ENCODE measurements at regions not wholly inside any gene's neighbourhood (a gene's known extent, or its start where the extent isn't known, plus 50 kb on each side); places are given as distances from the start of the nearest gene placed in this dataset.

DNA sequence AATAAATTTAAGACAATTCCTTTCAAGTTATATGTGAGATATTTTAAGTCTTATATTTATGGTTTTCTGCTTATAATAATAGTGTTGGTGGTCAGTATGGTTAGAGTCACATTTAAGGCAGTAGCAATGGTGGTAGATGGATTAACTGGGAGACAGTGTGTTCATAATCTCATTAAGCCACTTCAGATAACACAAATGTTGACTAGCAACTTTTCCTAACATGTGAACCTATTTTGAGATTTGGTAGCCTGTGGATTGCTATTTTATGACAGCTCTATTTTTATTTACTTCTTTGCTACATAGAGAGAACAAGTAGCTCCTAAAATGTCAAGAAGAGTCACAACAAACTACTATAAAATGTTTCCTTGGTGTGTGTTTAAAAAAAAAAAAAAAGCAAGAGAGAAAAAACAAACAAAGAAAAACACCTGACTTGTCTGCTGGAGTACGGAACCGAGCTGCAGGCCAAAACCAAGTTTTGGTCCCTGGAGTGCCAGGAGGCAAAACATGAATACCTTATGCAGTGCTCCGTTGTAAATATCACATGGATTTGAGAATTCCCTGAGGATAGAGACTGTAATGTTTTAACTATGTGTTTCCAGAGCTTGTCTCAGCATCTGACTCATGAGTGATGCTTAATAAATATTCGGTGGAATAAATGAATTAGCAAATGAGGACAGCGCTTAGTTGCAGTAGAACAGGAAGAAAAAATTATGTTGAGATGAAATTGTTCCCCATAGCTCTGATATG is 457.1 kb upstream of the ROBO2 start:
- Histone ChIP-seq H3K27me3 (peaks cover 2% of the 10 kb centered on the region), H3K9me3 (ENCODE audit: low read depth) (no peaks in the 10 kb centered on the region), H3K4me3 (no peak overlapping the region), H3K27ac (no peak overlapping the region), H3K4me1 (ENCODE audit: low read depth) (peaks cover 7% of the 10 kb centered on the region), H3K36me3 (no peaks in the 10 kb centered on the region)
- DNase-seq (ENCODE audit: low read depth in 1 of 2, low spot score in 1 of 2) = no peak
- TF ChIP-seq, protein P1, sequence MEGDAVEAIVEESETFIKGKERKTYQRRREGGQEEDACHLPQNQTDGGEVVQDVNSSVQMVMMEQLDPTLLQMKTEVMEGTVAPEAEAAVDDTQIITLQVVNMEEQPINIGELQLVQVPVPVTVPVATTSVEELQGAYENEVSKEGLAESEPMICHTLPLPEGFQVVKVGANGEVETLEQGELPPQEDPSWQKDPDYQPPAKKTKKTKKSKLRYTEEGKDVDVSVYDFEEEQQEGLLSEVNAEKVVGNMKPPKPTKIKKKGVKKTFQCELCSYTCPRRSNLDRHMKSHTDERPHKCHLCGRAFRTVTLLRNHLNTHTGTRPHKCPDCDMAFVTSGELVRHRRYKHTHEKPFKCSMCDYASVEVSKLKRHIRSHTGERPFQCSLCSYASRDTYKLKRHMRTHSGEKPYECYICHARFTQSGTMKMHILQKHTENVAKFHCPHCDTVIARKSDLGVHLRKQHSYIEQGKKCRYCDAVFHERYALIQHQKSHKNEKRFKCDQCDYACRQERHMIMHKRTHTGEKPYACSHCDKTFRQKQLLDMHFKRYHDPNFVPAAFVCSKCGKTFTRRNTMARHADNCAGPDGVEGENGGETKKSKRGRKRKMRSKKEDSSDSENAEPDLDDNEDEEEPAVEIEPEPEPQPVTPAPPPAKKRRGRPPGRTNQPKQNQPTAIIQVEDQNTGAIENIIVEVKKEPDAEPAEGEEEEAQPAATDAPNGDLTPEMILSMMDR (IDR thresholded peaks at IDR 0.05; ENCODE audit: low read depth, low read length) = no peak

DNA sequence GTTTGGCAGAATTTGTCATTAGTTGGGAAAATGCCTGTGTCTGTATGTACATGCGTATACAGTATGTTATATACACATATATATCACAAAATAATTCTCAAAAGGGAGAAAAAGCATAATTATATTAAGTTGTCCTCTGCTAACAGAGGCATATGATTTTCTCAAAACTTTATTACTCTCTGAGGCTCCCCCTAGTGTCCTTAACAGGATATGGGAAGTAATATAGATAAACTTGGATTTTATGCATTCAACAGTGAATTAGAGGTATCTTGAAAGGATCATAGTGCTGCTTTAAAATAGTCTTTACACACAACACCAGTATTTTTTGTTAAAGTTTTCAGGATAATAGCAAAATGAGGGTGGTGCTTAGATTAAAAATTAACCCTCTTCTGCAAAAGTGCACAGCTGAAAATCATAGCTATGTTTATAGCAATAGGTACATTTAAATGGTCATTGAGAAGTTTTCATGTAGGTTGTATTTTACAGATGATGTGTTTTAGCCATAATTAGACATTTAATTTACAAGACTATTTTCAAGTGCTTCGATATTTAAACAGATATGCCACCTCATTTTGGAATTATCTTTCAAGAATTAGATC is 454.0 kb upstream of the ROBO2 start:
- Histone ChIP-seq H3K36me3 (no peaks in the 10 kb centered on the region), H3K4me3 (no peak overlapping the region), H3K27me3 (no peaks in the 10 kb centered on the region), H3K27ac (no peak overlapping the region), H3K9me3 (ENCODE audit: low read depth) (no peaks in the 10 kb centered on the region), H3K4me1 (ENCODE audit: low read depth) (peaks cover 7% of the 10 kb centered on the region)
- peak; percentile 0 to 39 for DNase-seq (ENCODE audit: low read depth in 1 of 2, low spot score in 1 of 2)
- TF ChIP-seq, protein P1 (IDR thresholded peaks at IDR 0.05; ENCODE audit: low read depth, low read length) = peak; percentile 45

DNA sequence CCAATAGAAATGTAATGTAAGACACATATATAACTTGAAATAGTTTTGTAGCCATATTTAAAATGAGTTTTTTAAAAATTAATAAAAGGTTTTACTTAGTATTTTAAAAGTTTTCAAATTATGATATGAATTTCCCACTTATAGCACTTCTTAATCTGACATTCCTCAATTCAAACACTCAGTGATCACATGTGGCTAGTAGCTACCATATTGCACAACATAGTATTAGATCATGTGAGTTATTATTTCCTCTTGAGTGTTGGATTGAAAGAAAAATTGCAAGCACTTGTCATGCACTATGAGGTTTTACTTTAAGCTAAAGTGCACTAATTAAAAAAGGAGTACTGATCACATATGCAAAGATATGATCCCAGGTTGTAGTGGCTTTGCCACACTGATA is 453.4 kb upstream of the ROBO2 start:
- Histone ChIP-seq H3K36me3 (no peaks in the 10 kb centered on the region), H3K4me1 (ENCODE audit: low read depth) (peaks cover 7% of the 10 kb centered on the region), H3K27ac (no peak overlapping the region), H3K9me3 (ENCODE audit: low read depth) (no peaks in the 10 kb centered on the region), H3K4me3 (no peak overlapping the region), H3K27me3 (no peaks in the 10 kb centered on the region)
- TF ChIP-seq, protein P1 (IDR thresholded peaks at IDR 0.05; ENCODE audit: low read depth, low read length) = no peak
- no peak for DNase-seq (ENCODE audit: low read depth in 1 of 2, low spot score in 1 of 2)

DNA sequence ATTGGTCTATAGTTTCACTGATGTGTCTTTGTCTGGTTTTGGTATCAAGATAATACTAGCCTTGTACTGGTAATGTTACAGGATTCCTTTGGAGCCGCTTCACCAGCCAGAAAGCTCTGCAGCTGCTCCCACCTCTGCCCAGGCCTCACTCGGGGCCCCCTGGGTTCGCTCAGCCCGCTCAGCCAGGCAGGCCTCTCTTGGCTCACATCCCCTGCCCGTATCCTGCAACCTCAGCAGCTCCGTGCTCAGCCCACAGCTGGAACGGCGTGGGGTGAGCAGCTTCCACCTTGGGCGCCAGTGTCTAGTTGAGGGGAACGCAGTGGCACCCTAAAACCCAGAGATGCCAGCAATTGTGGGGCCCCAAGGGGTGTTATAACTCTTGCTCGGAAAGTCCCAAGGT is 429.7 kb upstream of the ROBO2 start:
- Histone ChIP-seq H3K27ac (no peak overlapping the region), H3K27me3 (no peaks in the 10 kb centered on the region), H3K4me3 (no peak overlapping the region), H3K36me3 (no peaks in the 10 kb centered on the region), H3K9me3 (ENCODE audit: low read depth) (no peaks in the 10 kb centered on the region), H3K4me1 (ENCODE audit: low read depth) (no peaks in the 10 kb centered on the region)
- no peak for DNase-seq (ENCODE audit: low read depth in 1 of 2, low spot score in 1 of 2)
- TF ChIP-seq, protein P1 (IDR thresholded peaks at IDR 0.05; ENCODE audit: low read depth, low read length) = no peak

DNA sequence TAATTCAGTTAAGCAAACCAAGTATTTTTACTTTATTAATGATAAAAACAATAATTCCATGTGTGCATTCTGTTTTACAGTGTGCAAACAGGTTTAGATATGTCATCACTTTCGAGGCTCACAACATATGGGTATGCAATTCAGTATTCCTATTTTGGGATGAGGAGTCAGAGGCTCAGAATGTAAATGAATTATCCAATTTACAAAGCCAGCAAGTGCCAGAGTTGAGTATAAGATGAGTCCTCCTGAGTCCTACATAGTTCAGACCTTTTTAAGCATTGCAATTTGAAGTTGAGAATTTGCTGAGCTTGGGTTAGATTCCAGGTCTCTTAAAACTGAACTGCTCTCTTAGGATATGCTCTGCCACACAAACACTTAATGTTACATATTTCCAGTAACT is 424.2 kb upstream of the ROBO2 start:
- TF ChIP-seq, protein P1 (IDR thresholded peaks at IDR 0.05; ENCODE audit: low read depth, low read length) = no peak
- H3K4me1 ChIP-seq (ENCODE audit: low read depth) = no peaks in the 10 kb centered on the region
- no peak for DNase-seq (ENCODE audit: low read depth in 1 of 2, low spot score in 1 of 2)
- no peak overlapping the region for H3K27ac ChIP-seq
- no peaks in the 10 kb centered on the region for H3K36me3 ChIP-seq
- H3K9me3 ChIP-seq (ENCODE audit: low read depth) = no peaks in the 10 kb centered on the region
- H3K27me3 ChIP-seq = no peaks in the 10 kb centered on the region
- H3K4me3 ChIP-seq = no peak overlapping the region

Data from cardiac muscle cell (in vitro differentiated cells and primary cell).